ENCODE measurements at regions not wholly inside any gene's neighbourhood (a gene's known extent, or its start where the extent isn't known, plus 50 kb on each side); places are given as distances from the start of the nearest gene placed in this dataset.
"Not testable (repeated sequence)": the region's sequence is repeated elsewhere in the genome, so short reads cannot be mapped to it uniquely, and the experiment has no call there.

GRCh38 chr4:138774125-138774524 is 241.5 kb upstream of the NOCT start:
- not testable (repeated sequence) for H3K14ac ChIP-seq (ENCODE audit: low read length); H3K27me3 ChIP-seq (ENCODE audit: control insufficient read depth in 3 of 3, insufficient read depth in 3 of 3, low read depth in 1 of 3, low read length in 3 of 3); H4K8ac ChIP-seq (ENCODE audit: low read depth, low read length); H3K18ac ChIP-seq (ENCODE audit: low read length); H3K23ac ChIP-seq (ENCODE audit: low read depth, low read length, poor library complexity); H2BK12ac ChIP-seq (ENCODE audit: low read length); H3K36me3 ChIP-seq (replicated peaks in 1 of 2; ENCODE audit: control insufficient read depth in 2 of 2, insufficient read depth in 2 of 2, low read length in 2 of 2); H2AFZ ChIP-seq (ENCODE audit: low read length); H3K27ac ChIP-seq (replicated peaks; ENCODE audit: low read length); H3K4me3 ChIP-seq (ENCODE audit: low read length in 2 of 2); H2BK15ac ChIP-seq (ENCODE audit: low read length); H3K9me3 ChIP-seq (replicated peaks in 1 of 2; ENCODE audit: control insufficient read depth in 2 of 2, insufficient read depth in 1 of 2, low read depth in 1 of 2, low read length in 2 of 2); H2BK120ac ChIP-seq (ENCODE audit: low read depth, low read length); H3K9ac ChIP-seq (ENCODE audit: low read depth, low read length, poor library complexity); H2BK5ac ChIP-seq (ENCODE audit: low read length); H2AK5ac ChIP-seq (ENCODE audit: low read depth, low read length); H3K4me2 ChIP-seq (ENCODE audit: insufficient read depth, low read length, poor library complexity, severe bottlenecking); DNase-seq (ENCODE audit: low spot score); H4K91ac ChIP-seq (ENCODE audit: low read depth, low read length, poor library complexity); H3K79me1 ChIP-seq (ENCODE audit: low read depth, low read length); H3K4ac ChIP-seq (ENCODE audit: low read length); H3K4me1 ChIP-seq (ENCODE audit: control insufficient read depth in 2 of 2, insufficient read depth in 1 of 2, low read depth in 1 of 2, low read length in 2 of 2)
- no CpG with 5 or more reads among the region's 4 CpGs for WGBS, 2 donors (ENCODE audit: extremely low coverage in 2 of 2, insufficient read length in 2 of 2, insufficient replicate concordance in 1 of 2)

GRCh38 chr4:138773321-138773720 is 242.3 kb upstream of the NOCT start:
- Histone ChIP-seq H3K36me3 (replicated peaks in 1 of 2; ENCODE audit: control insufficient read depth in 2 of 2, insufficient read depth in 2 of 2, low read length in 2 of 2) (no peaks in the 10 kb centered on the region), H4K8ac (ENCODE audit: low read depth, low read length) (no peak overlapping the region), H3K9ac (ENCODE audit: low read depth, low read length, poor library complexity) (no peak overlapping the region), H2AK5ac (ENCODE audit: low read depth, low read length) (no peak overlapping the region), H2BK15ac (ENCODE audit: low read length) (no peak overlapping the region), H3K23ac (ENCODE audit: low read depth, low read length, poor library complexity) (no peak overlapping the region), H3K4me3 (ENCODE audit: low read length in 2 of 2) (no peak overlapping the region), H3K14ac (ENCODE audit: low read length) (no peak overlapping the region), H3K9me3 (replicated peaks in 1 of 2; ENCODE audit: control insufficient read depth in 2 of 2, insufficient read depth in 1 of 2, low read depth in 1 of 2, low read length in 2 of 2) (no peaks in the 10 kb centered on the region), H3K4ac (ENCODE audit: low read length) (no peak overlapping the region), H3K27me3 (ENCODE audit: control insufficient read depth in 3 of 3, insufficient read depth in 3 of 3, low read depth in 1 of 3, low read length in 3 of 3) (no peaks in the 10 kb centered on the region), H2AFZ (ENCODE audit: low read length) (no peak overlapping the region), H2BK120ac (ENCODE audit: low read depth, low read length) (no peak overlapping the region), H2BK12ac (ENCODE audit: low read length) (no peak overlapping the region), H3K79me1 (ENCODE audit: low read depth, low read length) (no peaks in the 10 kb centered on the region), H3K27ac (replicated peaks; ENCODE audit: low read length) (no peak overlapping the region), H4K91ac (ENCODE audit: low read depth, low read length, poor library complexity) (no peak overlapping the region), H3K18ac (ENCODE audit: low read length) (no peak overlapping the region), H3K4me1 (ENCODE audit: control insufficient read depth in 2 of 2, insufficient read depth in 1 of 2, low read depth in 1 of 2, low read length in 2 of 2) (peaks cover 0 to 4% of the 10 kb centered on the region in 2 donors), H2BK5ac (ENCODE audit: low read length) (no peak overlapping the region), H3K4me2 (ENCODE audit: insufficient read depth, low read length, poor library complexity, severe bottlenecking) (no peak overlapping the region)
- WGBS, 2 donors (ENCODE audit: extremely low coverage in 2 of 2, insufficient read length in 2 of 2, insufficient replicate concordance in 1 of 2), result no CpG with 5 or more reads among the region's 3 CpGs
- DNase-seq (ENCODE audit: low spot score), result no peak

DNA sequence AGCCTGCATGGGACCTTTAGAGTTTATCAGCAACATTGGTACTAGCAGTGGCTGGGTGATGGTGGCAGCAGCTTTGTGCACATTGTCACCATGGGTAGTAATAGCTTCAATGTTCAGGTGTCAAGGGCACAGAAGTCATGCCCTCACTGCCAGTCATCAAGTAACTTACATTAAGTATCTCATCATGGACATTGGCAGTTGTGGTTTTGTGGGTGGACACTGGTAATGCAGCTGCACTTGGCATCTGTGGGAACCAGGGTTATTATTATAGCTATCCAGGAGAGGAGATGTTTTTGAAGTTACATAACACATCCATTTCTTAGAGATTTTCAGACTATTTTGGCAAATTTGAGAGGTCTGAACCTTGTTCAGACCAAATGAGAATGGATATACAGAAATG is 243.2 kb upstream of the NOCT start:
- H3K4ac ChIP-seq (ENCODE audit: low read length), result no peak overlapping the region
- no peak overlapping the region for H2BK120ac ChIP-seq (ENCODE audit: low read depth, low read length)
- H2BK12ac ChIP-seq (ENCODE audit: low read length), result no peak overlapping the region
- no peaks in the 10 kb centered on the region for H3K27me3 ChIP-seq (ENCODE audit: control insufficient read depth in 3 of 3, insufficient read depth in 3 of 3, low read depth in 1 of 3, low read length in 3 of 3)
- H3K23ac ChIP-seq (ENCODE audit: low read depth, low read length, poor library complexity), result no peak overlapping the region
- H2AFZ ChIP-seq (ENCODE audit: low read length), result no peak overlapping the region
- no peak overlapping the region for H3K4me3 ChIP-seq (ENCODE audit: low read length in 2 of 2)
- no peak overlapping the region for H2BK5ac ChIP-seq (ENCODE audit: low read length)
- no peaks in the 10 kb centered on the region for H3K36me3 ChIP-seq (replicated peaks in 1 of 2; ENCODE audit: control insufficient read depth in 2 of 2, insufficient read depth in 2 of 2, low read length in 2 of 2)
- H3K4me1 ChIP-seq (ENCODE audit: control insufficient read depth in 2 of 2, insufficient read depth in 1 of 2, low read depth in 1 of 2, low read length in 2 of 2), result peaks cover 0 to 4% of the 10 kb centered on the region in 2 donors
- no peak overlapping the region for H3K27ac ChIP-seq (replicated peaks; ENCODE audit: low read length)
- H4K91ac ChIP-seq (ENCODE audit: low read depth, low read length, poor library complexity), result no peak overlapping the region
- no peak overlapping the region for H3K14ac ChIP-seq (ENCODE audit: low read length)
- no peaks in the 10 kb centered on the region for H3K79me1 ChIP-seq (ENCODE audit: low read depth, low read length)
- H3K9me3 ChIP-seq (replicated peaks in 1 of 2; ENCODE audit: control insufficient read depth in 2 of 2, insufficient read depth in 1 of 2, low read depth in 1 of 2, low read length in 2 of 2), result no peaks in the 10 kb centered on the region
- H3K4me2 ChIP-seq (ENCODE audit: insufficient read depth, low read length, poor library complexity, severe bottlenecking), result no peak overlapping the region
- H3K9ac ChIP-seq (ENCODE audit: low read depth, low read length, poor library complexity), result no peak overlapping the region
- H2AK5ac ChIP-seq (ENCODE audit: low read depth, low read length), result no peak overlapping the region
- no peak overlapping the region for H3K18ac ChIP-seq (ENCODE audit: low read length)
- no peak overlapping the region for H2BK15ac ChIP-seq (ENCODE audit: low read length)
- no peak for DNase-seq (ENCODE audit: low spot score)
- no peak overlapping the region for H4K8ac ChIP-seq (ENCODE audit: low read depth, low read length)

DNA sequence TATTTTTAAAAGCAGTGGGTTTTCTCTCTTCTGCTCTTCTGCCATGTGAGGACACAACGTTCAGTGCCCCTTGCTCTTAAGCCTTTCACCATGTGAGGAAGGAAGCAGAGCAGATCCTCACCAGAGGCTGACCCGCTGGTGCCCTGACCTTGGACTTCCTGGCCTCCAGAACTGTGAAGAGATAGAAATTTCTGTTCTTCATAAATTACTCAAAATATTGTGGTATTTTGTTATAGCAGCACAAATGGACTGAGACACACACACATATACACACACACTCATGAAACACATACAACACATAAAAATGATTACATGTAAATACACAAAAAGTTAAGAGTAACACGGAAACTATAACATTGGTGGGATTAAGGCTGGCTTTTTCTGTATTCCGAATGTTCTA is 244.8 kb upstream of the NOCT start:
- H4K91ac ChIP-seq (ENCODE audit: low read depth, low read length, poor library complexity), result no peak overlapping the region
- no peak overlapping the region for H3K4ac ChIP-seq (ENCODE audit: low read length)
- H2BK120ac ChIP-seq (ENCODE audit: low read depth, low read length), result no peak overlapping the region
- WGBS, 2 donors (ENCODE audit: extremely low coverage in 2 of 2, insufficient read length in 2 of 2, insufficient replicate concordance in 1 of 2), result no CpG with 5 or more reads among the region's 4 CpGs
- H3K36me3 ChIP-seq (replicated peaks in 1 of 2; ENCODE audit: control insufficient read depth in 2 of 2, insufficient read depth in 2 of 2, low read length in 2 of 2), result no peaks in the 10 kb centered on the region
- no peak overlapping the region for H3K14ac ChIP-seq (ENCODE audit: low read length)
- no peak overlapping the region for H2BK5ac ChIP-seq (ENCODE audit: low read length)
- H3K4me2 ChIP-seq (ENCODE audit: insufficient read depth, low read length, poor library complexity, severe bottlenecking), result no peak overlapping the region
- H2AK5ac ChIP-seq (ENCODE audit: low read depth, low read length), result no peak overlapping the region
- no peak overlapping the region for H2AFZ ChIP-seq (ENCODE audit: low read length)
- no peak overlapping the region for H3K9ac ChIP-seq (ENCODE audit: low read depth, low read length, poor library complexity)
- no peak overlapping the region for H3K27ac ChIP-seq (replicated peaks; ENCODE audit: low read length)
- no peak for DNase-seq (ENCODE audit: low spot score)
- H3K27me3 ChIP-seq (ENCODE audit: control insufficient read depth in 3 of 3, insufficient read depth in 3 of 3, low read depth in 1 of 3, low read length in 3 of 3), result no peaks in the 10 kb centered on the region
- peaks cover 0 to 2% of the 10 kb centered on the region in 2 donors for H3K4me1 ChIP-seq (ENCODE audit: control insufficient read depth in 2 of 2, insufficient read depth in 1 of 2, low read depth in 1 of 2, low read length in 2 of 2)
- H3K4me3 ChIP-seq (ENCODE audit: low read length in 2 of 2), result no peak overlapping the region
- no peak overlapping the region for H3K18ac ChIP-seq (ENCODE audit: low read length)
- no peaks in the 10 kb centered on the region for H3K79me1 ChIP-seq (ENCODE audit: low read depth, low read length)
- no peak overlapping the region for H3K23ac ChIP-seq (ENCODE audit: low read depth, low read length, poor library complexity)
- no peaks in the 10 kb centered on the region for H3K9me3 ChIP-seq (replicated peaks in 1 of 2; ENCODE audit: control insufficient read depth in 2 of 2, insufficient read depth in 1 of 2, low read depth in 1 of 2, low read length in 2 of 2)
- H2BK12ac ChIP-seq (ENCODE audit: low read length), result no peak overlapping the region
- H4K8ac ChIP-seq (ENCODE audit: low read depth, low read length), result no peak overlapping the region
- no peak overlapping the region for H2BK15ac ChIP-seq (ENCODE audit: low read length)

Data from neuronal stem cell (in vitro differentiated cells).